ENCODE measurements at regions not wholly inside any gene's neighbourhood (a gene's known extent, or its start where the extent isn't known, plus 50 kb on each side); places are given as distances from the start of the nearest gene placed in this dataset.

DNA sequence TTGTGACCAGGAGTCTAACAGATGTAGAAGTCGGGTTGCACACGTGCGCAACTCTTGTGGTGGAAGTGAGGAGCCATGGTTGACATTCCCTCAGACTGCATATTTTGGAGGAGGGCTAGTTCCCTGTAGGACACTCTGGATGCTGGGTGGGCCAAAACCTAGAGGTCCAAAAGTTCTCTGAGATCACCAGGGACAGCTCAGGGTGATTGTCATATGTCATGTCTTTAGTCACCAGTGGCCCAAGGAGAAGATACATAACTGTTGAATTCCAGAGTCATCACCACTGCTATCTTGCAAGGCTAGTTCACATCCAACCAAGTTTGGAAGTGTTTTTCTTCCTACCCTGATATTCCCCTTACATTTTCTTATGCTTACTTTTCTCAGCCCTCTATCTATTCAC, 95.2 kb upstream of the C3orf80 start:
- no peaks in the 10 kb centered on the region for H3K9me3 Mint-ChIP-seq

DNA sequence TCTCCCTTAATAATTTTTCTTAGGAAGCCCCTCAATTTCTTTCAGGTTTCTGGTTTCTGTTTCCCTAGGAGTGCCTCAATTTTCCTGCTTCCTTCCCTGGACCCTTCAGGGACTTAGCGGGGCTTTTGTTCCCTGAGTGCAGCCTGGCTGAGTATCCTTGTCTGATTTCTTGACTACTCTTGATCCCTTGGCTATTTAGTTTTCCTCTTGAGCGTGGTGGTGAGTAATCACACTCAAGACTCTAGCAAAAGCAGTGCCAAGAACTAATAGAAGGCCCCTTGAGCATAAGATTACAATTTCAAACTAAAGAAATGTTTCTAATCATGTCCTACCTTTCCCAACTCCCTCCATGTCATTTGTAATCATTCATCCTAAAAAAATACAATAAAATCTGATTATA, 94.3 kb upstream of the C3orf80 start:
- Mint-ChIP-seq H3K4me1 (ENCODE audit: unreplicated experiment) (no peaks in the 10 kb centered on the region), H3K4me3 (no peak overlapping the region), H3K27me3 (peaks cover 3% of the 10 kb centered on the region), H3K36me3 (no peaks in the 10 kb centered on the region), H3K27ac (no peak overlapping the region), H3K9me3 (no peaks in the 10 kb centered on the region)
- no peak for TF ChIP-seq CTCF (conservative IDR thresholded peaks at IDR 0.05)
- DNase-seq (ENCODE audit: extremely low spot score, unreplicated experiment) = no peak

More for the DNA sequence above, 95.2 kb upstream of the C3orf80 start:
- H3K4me3 Mint-ChIP-seq = no peak overlapping the region
- DNase-seq (ENCODE audit: extremely low spot score, unreplicated experiment) = no peak
- H3K27me3 Mint-ChIP-seq = peaks cover 5% of the 10 kb centered on the region
- H3K36me3 Mint-ChIP-seq = no peaks in the 10 kb centered on the region
- no peaks in the 10 kb centered on the region for H3K4me1 Mint-ChIP-seq (ENCODE audit: unreplicated experiment)
- no peak overlapping the region for H3K27ac Mint-ChIP-seq
- no peak for TF ChIP-seq CTCF (conservative IDR thresholded peaks at IDR 0.05)

DNA sequence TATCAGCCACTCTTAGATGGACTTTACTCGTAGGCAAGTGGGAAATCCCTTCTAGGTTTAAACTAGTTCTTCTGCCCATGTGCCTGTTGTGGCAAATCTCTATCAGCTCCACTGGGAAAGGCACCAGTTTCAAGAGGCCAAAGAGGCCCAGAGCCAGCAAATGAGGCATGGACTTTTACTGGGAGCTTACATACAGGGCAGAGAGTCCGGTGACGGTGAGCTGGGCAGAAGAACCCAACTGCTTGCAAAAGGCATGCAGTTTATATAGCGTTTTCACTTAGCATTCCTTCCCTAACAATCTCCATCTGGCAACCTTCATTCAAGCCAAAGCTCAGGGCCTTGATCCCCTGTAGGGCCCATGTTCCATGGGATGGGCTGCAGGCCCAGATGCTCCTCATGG, 93.0 kb upstream of the C3orf80 start:
- peaks cover 2% of the 10 kb centered on the region for H3K27me3 Mint-ChIP-seq
- H3K27ac Mint-ChIP-seq = no peak overlapping the region
- no peak overlapping the region for H3K4me3 Mint-ChIP-seq
- no peaks in the 10 kb centered on the region for H3K36me3 Mint-ChIP-seq
- no peak for DNase-seq (ENCODE audit: extremely low spot score, unreplicated experiment)
- no peaks in the 10 kb centered on the region for H3K4me1 Mint-ChIP-seq (ENCODE audit: unreplicated experiment)
- H3K9me3 Mint-ChIP-seq = no peaks in the 10 kb centered on the region
- no peak for TF ChIP-seq CTCF (conservative IDR thresholded peaks at IDR 0.05)

DNA sequence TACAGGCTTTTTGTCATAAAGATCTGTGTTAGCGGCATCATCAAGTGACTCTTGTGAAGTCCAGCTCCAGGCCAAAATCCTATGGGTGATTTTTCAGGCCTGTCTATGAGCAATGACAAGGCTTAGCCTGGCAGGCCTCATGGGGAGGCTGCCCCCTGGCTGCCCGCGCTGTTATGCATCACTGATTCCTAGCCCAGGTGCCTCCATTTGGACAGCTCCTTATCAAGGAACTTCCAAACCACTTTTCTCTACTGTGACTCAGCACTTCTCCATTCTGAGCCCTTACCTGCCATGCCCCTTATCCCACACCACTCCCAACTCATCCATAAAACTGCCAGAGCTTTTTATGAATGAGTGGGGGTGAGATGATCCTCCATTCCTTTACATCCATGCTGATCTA, 91.5 kb upstream of the C3orf80 start:
- Mint-ChIP-seq H3K4me3 (no peak overlapping the region), H3K27ac (no peak overlapping the region), H3K36me3 (no peaks in the 10 kb centered on the region), H3K27me3 (no peaks in the 10 kb centered on the region), H3K4me1 (ENCODE audit: unreplicated experiment) (no peaks in the 10 kb centered on the region), H3K9me3 (no peaks in the 10 kb centered on the region)
- no peak for DNase-seq (ENCODE audit: extremely low spot score, unreplicated experiment)
- no peak for TF ChIP-seq CTCF (conservative IDR thresholded peaks at IDR 0.05)

GRCh38 chr3:160134454-160134853, 90.8 kb upstream of the C3orf80 start:
- H3K27ac Mint-ChIP-seq = no peak overlapping the region
- H3K4me3 Mint-ChIP-seq = no peak overlapping the region

More at GRCh38 chr3:160134454-160134853, 90.8 kb upstream of the C3orf80 start:
- no peaks in the 10 kb centered on the region for H3K4me1 Mint-ChIP-seq (ENCODE audit: unreplicated experiment)
- no peak for TF ChIP-seq CTCF (conservative IDR thresholded peaks at IDR 0.05)
- no peaks in the 10 kb centered on the region for H3K36me3 Mint-ChIP-seq
- H3K27me3 Mint-ChIP-seq = no peaks in the 10 kb centered on the region
- no peaks in the 10 kb centered on the region for H3K9me3 Mint-ChIP-seq
- no peak for DNase-seq (ENCODE audit: extremely low spot score, unreplicated experiment)
